Cardiac fibroblast (primary cell): ENCODE measurements at regions not wholly inside any gene's neighbourhood (a gene's known extent, or its start where the extent isn't known, plus 50 kb on each side); places are given as distances from the start of the nearest gene placed in this dataset.
A peak's percentile ranks its signal among the peaks of the same experiment; 100 is the strongest.

Source experiments
- DNase-seq, 2 donors: peaks; one replicate each; pipeline versions ENCODE4 v3.0.0 to v3.0.0-alpha.2; 2010; ENCODE audit warnings: low read depth in 2 of 2
- H3K4me3 ChIP-seq, 2 donors: replicated peaks in 1 of 2; 1 replicate in 1 of 2; 2 replicates in 1 of 2; pipeline ENCODE4 v1.5.1; 2011; ENCODE audit warnings: low read depth in 2 of 2, low read length in 2 of 2, mild to moderate bottlenecking in 2 of 2, moderate library complexity in 1 of 2
- CTCF ChIP-seq: IDR thresholded peaks from one replicate; pipeline ENCODE4 v1.5.1; 2011; ENCODE audit warnings: low read depth, mild to moderate bottlenecking, low read length, inconsistent platforms

- no peak for TF ChIP-seq CTCF
- no peak overlapping the region for H3K4me3 ChIP-seq
- DNase-seq = peak in 1 of 2 donors; percentile 2
These were observed 125.2 kb upstream of the PMEPA1 start for GRCh38 chr20:57835074-57835452.

- TF ChIP-seq CTCF = no peak
- no peak overlapping the region for H3K4me3 ChIP-seq
- no peak for DNase-seq
These were observed 124.7 kb upstream of the PMEPA1 start for GRCh38 chr20:57834306-57835073.

- H3K4me3 ChIP-seq = no peak overlapping the region
- no peak for TF ChIP-seq CTCF
- DNase-seq = no peak
These were observed 122.3 kb upstream of the PMEPA1 start for GRCh38 chr20:57831993-57832585.

DNA sequence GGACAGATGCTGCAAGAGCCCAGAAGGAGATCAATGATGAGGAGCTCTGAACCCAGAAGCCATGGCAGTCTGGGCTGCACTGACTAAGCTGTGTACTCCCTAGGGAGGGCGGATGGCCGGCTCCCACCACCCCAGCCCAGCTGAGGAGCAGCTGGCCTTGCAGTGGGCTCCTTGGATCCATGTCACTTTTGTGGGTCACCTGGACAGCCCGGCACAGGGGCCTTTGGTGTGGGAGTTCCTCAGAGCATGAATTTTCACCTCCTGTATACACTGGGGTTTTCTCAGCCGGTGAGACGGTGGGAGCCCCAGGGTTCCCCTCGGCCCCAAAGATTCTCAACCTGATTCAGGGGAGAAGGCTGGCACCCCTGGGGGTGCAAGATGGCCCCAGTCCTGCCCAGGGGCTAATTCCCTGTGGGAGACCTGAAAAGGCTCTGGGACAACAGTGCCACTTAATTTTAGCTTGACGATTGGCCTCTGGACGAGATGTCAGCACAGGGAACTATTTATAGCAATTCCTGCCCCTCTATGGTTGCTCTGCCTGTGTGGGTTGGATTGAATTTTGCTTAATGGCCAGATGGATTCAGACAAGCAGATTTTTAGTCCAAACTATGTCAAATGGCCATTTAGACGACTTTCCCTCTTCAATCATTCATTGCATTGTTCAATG lies 121.6 kb upstream of the PMEPA1 start:
- TF ChIP-seq CTCF = no peak
- H3K4me3 ChIP-seq = no peak overlapping the region
- no peak for DNase-seq

DNA sequence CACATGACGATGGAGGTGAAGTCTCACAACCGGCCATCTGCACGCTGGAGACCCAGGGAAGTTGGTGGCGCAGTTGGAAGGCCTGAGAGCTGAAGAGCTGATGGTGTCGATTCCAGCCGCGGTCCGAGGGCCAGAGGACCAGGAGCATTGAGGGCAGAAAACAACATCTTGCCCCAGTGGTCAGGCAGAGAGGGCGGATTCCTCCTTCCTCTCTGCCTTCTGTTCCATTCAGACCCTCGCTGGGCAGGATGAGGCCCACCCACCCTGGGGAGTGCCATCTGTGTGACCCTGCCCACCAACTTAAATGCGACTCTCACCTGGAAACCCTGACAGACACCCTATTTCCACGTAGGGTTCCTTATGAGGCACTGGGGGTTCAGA lies 120.7 kb upstream of the PMEPA1 start:
- TF ChIP-seq CTCF = no peak
- H3K4me3 ChIP-seq = no peak overlapping the region

GRCh38 chr20:57829805-57830514 lies 120.1 kb upstream of the PMEPA1 start:
- no peak for TF ChIP-seq CTCF
- DNase-seq = no peak
- H3K4me3 ChIP-seq = no peak overlapping the region

More for the DNA sequence above, 120.7 kb upstream of the PMEPA1 start:
- no peak for DNase-seq
